NCI-H446 (cell line): ENCODE measurements at regions not wholly inside any gene's neighbourhood (a gene's known extent, or its start where the extent isn't known, plus 50 kb on each side); places are given as distances from the start of the nearest gene placed in this dataset.
A peak's percentile ranks its signal among the peaks of the same experiment; 100 is the strongest.

ENCODE experiments used
- DNase-seq, 2 experiments: peaks; one replicate each; lab custom pipeline; 2025; lab: John Stamatoyannopoulos, UW

GRCh38 chr7:96484845-96485244, 162.9 kb upstream of the SLC25A13 start:
- DNase-seq, result no peak

GRCh38 chr7:96484091-96484490, 162.2 kb upstream of the SLC25A13 start:
- no peak for DNase-seq

GRCh38 chr7:96481796-96482195, 159.9 kb upstream of the SLC25A13 start:
- no peak for DNase-seq

GRCh38 chr7:96479015-96479645, 157.2 kb upstream of the SLC25A13 start:
- no peak for DNase-seq

- no peak for DNase-seq
Measured at GRCh38 chr7:96471606-96472005, 149.7 kb upstream of the SLC25A13 start.

- DNase-seq, result no peak
Measured at GRCh38 chr7:96452146-96452545, 130.2 kb upstream of the SLC25A13 start.

- no peak for DNase-seq
Measured at GRCh38 chr7:96449094-96449493, 127.2 kb upstream of the SLC25A13 start.

GRCh38 chr7:96447109-96447645, 125.3 kb upstream of the SLC25A13 start:
- DNase-seq, result no peak

GRCh38 chr7:96441436-96442084, 119.7 kb upstream of the SLC25A13 start:
- no peak for DNase-seq

GRCh38 chr7:96440328-96440727, 118.4 kb upstream of the SLC25A13 start:
- DNase-seq, result no peak

- DNase-seq, result no peak
Measured at GRCh38 chr7:96436880-96437279, 115.0 kb upstream of the SLC25A13 start.

GRCh38 chr7:96430356-96430755, 108.5 kb upstream of the SLC25A13 start:
- no peak for DNase-seq

GRCh38 chr7:96427143-96427542, 105.2 kb upstream of the SLC25A13 start:
- DNase-seq, result no peak

- no peak for DNase-seq
Measured at GRCh38 chr7:96426685-96427084, 104.8 kb upstream of the SLC25A13 start.

- DNase-seq, result no peak
Measured at GRCh38 chr7:96426027-96426426, 104.1 kb upstream of the SLC25A13 start.

GRCh38 chr7:96424411-96424810, 102.5 kb upstream of the SLC25A13 start:
- DNase-seq, result no peak

GRCh38 chr7:96422388-96422787, 100.5 kb upstream of the SLC25A13 start:
- no peak for DNase-seq

- no peak for DNase-seq
Measured at GRCh38 chr7:96418581-96418980, 96.7 kb upstream of the SLC25A13 start.

GRCh38 chr7:96417784-96418183, 95.9 kb upstream of the SLC25A13 start:
- DNase-seq, result no peak

- DNase-seq, result no peak
Measured at GRCh38 chr7:96416599-96416998, 94.7 kb upstream of the SLC25A13 start.

GRCh38 chr7:96416116-96416515, 94.2 kb upstream of the SLC25A13 start:
- no peak for DNase-seq

- no peak for DNase-seq
Measured at GRCh38 chr7:96415293-96415940, 93.5 kb upstream of the SLC25A13 start.

GRCh38 chr7:96414931-96415292, 93.0 kb upstream of the SLC25A13 start:
- peak in 1 of 2 experiments; percentile 44 for DNase-seq
